CD8-positive, alpha-beta memory T cell (primary cell): ENCODE measurements at regions not wholly inside any gene's neighbourhood (a gene's known extent, or its start where the extent isn't known, plus 50 kb on each side); places are given as distances from the start of the nearest gene placed in this dataset.

Experiments used
- CTCF ChIA-PET: fragments of 350-600 bp; sonication (Branson Sonifier 250); formaldehyde crosslinking; loops from one replicate; lab custom pipeline; 2021; ENCODE audit warnings: antibody characterized with exemption; lab: Charles Lee
- POLR2A ChIA-PET: fragments of 350-600 bp; sonication (Branson Sonifier 250); formaldehyde crosslinking; loops from one replicate; lab custom pipeline; 2021; ENCODE audit warnings: antibody characterized with exemption; lab: Charles Lee
- DNase-seq, 5 donors: peaks; one replicate each; pipeline versions ENCODE4 v3.0.0 to v3.0.0-alpha.2; 2020 to 2022; ENCODE audit warnings: mixed read lengths in 1 of 5
- H3K27ac ChIP-seq: one replicate; pipeline ENCODE4 v1.7.0; 2013; ENCODE audit warnings: low read depth, mild to moderate bottlenecking, low read length, moderate library complexity
- H3K27me3 ChIP-seq: 2 replicates; pipeline ENCODE4 v1.7.0; 2013; ENCODE audit warnings: low read length, mild to moderate bottlenecking; ENCODE audit not compliant: insufficient read depth, poor library complexity, severe bottlenecking
- H3K36me3 ChIP-seq: 2 replicates; pipeline ENCODE4 v1.7.0; 2013; ENCODE audit warnings: mild to moderate bottlenecking, low read length, moderate library complexity; ENCODE audit not compliant: insufficient read depth
- H3K4me1 ChIP-seq: 2 replicates; pipeline ENCODE4 v1.7.0; 2013; ENCODE audit warnings: mild to moderate bottlenecking, low read length, moderate library complexity; ENCODE audit not compliant: insufficient read depth
- H3K4me3 ChIP-seq: 2 replicates; pipeline ENCODE4 v1.7.0; 2013; ENCODE audit warnings: mild to moderate bottlenecking, low read length
- H3K9me3 ChIP-seq: 2 replicates; pipeline ENCODE4 v1.7.0; 2013; ENCODE audit warnings: mild to moderate bottlenecking, low read length
- H3K27ac Mint-ChIP-seq, 8 donors: one replicate each; pipeline ENCODE4 v1.8.0; 2020 to 2021; ENCODE audit warnings: mixed read lengths in 8 of 8, mild to moderate bottlenecking in 6 of 8, inconsistent platforms in 3 of 8, moderate library complexity in 3 of 8
- H3K27me3 Mint-ChIP-seq, 2 donors: one replicate each; pipeline ENCODE4 v1.8.0; 2020 to 2021; ENCODE audit warnings: mixed read lengths in 2 of 2, mild to moderate bottlenecking in 1 of 2, moderate library complexity in 1 of 2
- H3K36me3 Mint-ChIP-seq, 3 donors: one replicate each; pipeline ENCODE4 v1.8.0; 2020 to 2021; ENCODE audit warnings: mixed read lengths in 3 of 3, inconsistent platforms in 1 of 3, mild to moderate bottlenecking in 1 of 3
- H3K4me1 Mint-ChIP-seq, 3 donors: one replicate each; pipeline ENCODE4 v1.8.0; 2020 to 2021; ENCODE audit warnings: mixed read lengths in 3 of 3, inconsistent platforms in 1 of 3, mild to moderate bottlenecking in 1 of 3
- H3K4me3 Mint-ChIP-seq, 7 donors: one replicate each; pipeline ENCODE4 v1.8.0; 2020 to 2021; ENCODE audit warnings: mixed read lengths in 7 of 7, mild to moderate bottlenecking in 6 of 7, moderate library complexity in 4 of 7, inconsistent platforms in 2 of 7
- H3K9me3 Mint-ChIP-seq, 5 donors: one replicate each; pipeline ENCODE4 v1.8.0; 2020 to 2022; ENCODE audit warnings: mixed read lengths in 5 of 5, mild to moderate bottlenecking in 3 of 5, moderate library complexity in 2 of 5, inconsistent platforms in 1 of 5

DNA sequence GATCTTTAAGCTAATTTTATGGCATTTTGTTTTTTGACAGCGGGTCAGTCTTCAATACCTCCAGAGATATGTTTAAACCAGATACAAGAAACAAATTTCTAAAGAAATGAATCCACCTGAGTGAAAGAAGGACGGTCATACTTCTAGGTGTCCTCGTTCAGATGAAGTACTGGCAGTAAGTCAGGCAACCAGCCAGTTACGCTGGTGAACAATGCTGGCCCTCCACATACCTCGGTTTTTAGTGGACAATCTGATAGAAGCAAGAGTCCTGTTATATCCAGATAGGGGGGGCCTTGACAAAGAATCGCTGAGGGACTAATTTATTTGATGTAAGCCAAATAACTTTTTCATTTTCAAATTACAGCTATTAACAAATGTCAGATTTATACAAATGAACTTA lies 266.4 kb upstream of the KLF14 start:
- Mint-ChIP-seq H3K4me3 (no peak overlapping the region), H3K9me3 (peaks cover 0 to 3% (median 0%) of the 10 kb centered on the region in 5 donors), H3K27ac (peak overlapping the region in 5 of 8 donors; percentile 35 to 68 (median 43)), H3K36me3 (peaks cover 5 to 65% (median 16%) of the 10 kb centered on the region in 3 donors), H3K27me3 (no peaks in the 10 kb centered on the region), H3K4me1 (peaks cover 69 to 92% (median 91%) of the 10 kb centered on the region in 3 donors)
- no peaks in the 10 kb centered on the region for H3K27me3 ChIP-seq
- H3K27ac ChIP-seq = no peak overlapping the region
- ChIA-PET CTCF (interaction anchor here (1.2 kb wide), 1 partner anchor 103 kb away, joined by 3 read pairs; no protein-coding TSS in a partner anchor), POLR2A (no interaction called here)
- H3K36me3 ChIP-seq = no peaks in the 10 kb centered on the region
- H3K9me3 ChIP-seq = no peaks in the 10 kb centered on the region
- no peak overlapping the region for H3K4me3 ChIP-seq
- DNase-seq = no peak
- peaks cover 58% of the 10 kb centered on the region for H3K4me1 ChIP-seq

- POLR2A ChIA-PET = interaction anchor here (0.6 kb wide), 1 partner anchor 274 kb away, joined by 6 read pairs; no protein-coding TSS in a partner anchor
- CTCF ChIA-PET = interaction anchor here (1.2 kb wide), 1 partner anchor 104 kb away, joined by 3 read pairs; no protein-coding TSS in a partner anchor
- Histone ChIP-seq H3K9me3 (no peaks in the 10 kb centered on the region), H3K4me1 (peaks cover 53% of the 10 kb centered on the region), H3K27ac (no peak overlapping the region), H3K36me3 (no peaks in the 10 kb centered on the region), H3K27me3 (no peaks in the 10 kb centered on the region), H3K4me3 (no peak overlapping the region)
- no peaks in the 10 kb centered on the region for H3K27me3 Mint-ChIP-seq
- peaks cover 0 to 3% (median 0%) of the 10 kb centered on the region in 5 donors for H3K9me3 Mint-ChIP-seq
- H3K27ac Mint-ChIP-seq = peak overlapping the region in 1 of 8 donors; percentile 43
- DNase-seq = no peak
- peaks cover 67 to 91% (median 90%) of the 10 kb centered on the region in 3 donors for H3K4me1 Mint-ChIP-seq
- peaks cover 5 to 68% (median 18%) of the 10 kb centered on the region in 3 donors for H3K36me3 Mint-ChIP-seq
- H3K4me3 Mint-ChIP-seq = no peak overlapping the region
Observed at GRCh38 chr7:131000873-131001272, 266.9 kb upstream of the KLF14 start.

- POLR2A ChIA-PET = interaction anchor here (1.4 kb wide), 1 partner anchor 9 kb away, joined by 4 read pairs; no protein-coding TSS in a partner anchor
- peak overlapping the region in 1 of 7 donors; percentile 79 for H3K4me3 Mint-ChIP-seq
- Histone ChIP-seq H3K36me3 (no peaks in the 10 kb centered on the region), H3K27ac (no peak overlapping the region), H3K9me3 (no peaks in the 10 kb centered on the region), H3K4me3 (no peak overlapping the region), H3K27me3 (no peaks in the 10 kb centered on the region), H3K4me1 (peaks cover 49% of the 10 kb centered on the region)
- CTCF ChIA-PET = interaction anchor here (1.0 to 2.8 kb wide), 3 partner anchors 14 to 106 kb away, joined by 3 to 18 read pairs (median 4); no protein-coding TSS in a partner anchor
- peak overlapping the region in 1 of 8 donors; percentile 27 for H3K27ac Mint-ChIP-seq
- peaks cover 0 to 3% (median 0%) of the 10 kb centered on the region in 5 donors for H3K9me3 Mint-ChIP-seq
- H3K4me1 Mint-ChIP-seq = peaks cover 59 to 90% (median 89%) of the 10 kb centered on the region in 3 donors
- no peak for DNase-seq
- peaks cover 5 to 68% (median 19%) of the 10 kb centered on the region in 3 donors for H3K36me3 Mint-ChIP-seq
- no peaks in the 10 kb centered on the region for H3K27me3 Mint-ChIP-seq
Observed at GRCh38 chr7:131002600-131002999, 268.6 kb upstream of the KLF14 start.

GRCh38 chr7:131003634-131004033 lies 269.6 kb upstream of the KLF14 start:
- ChIA-PET CTCF (interaction anchor here (1.0 to 2.8 kb wide), 2 partner anchors 15 to 107 kb away, joined by 3 to 18 read pairs; no protein-coding TSS in a partner anchor), POLR2A (interaction anchor here (0.6 to 1.4 kb wide), 2 partner anchors 8 to 69 kb away, joined by 4 to 7 read pairs; no protein-coding TSS in a partner anchor)
- Mint-ChIP-seq H3K36me3 (peaks cover 5 to 65% (median 17%) of the 10 kb centered on the region in 3 donors), H3K4me1 (peaks cover 60 to 92% (median 91%) of the 10 kb centered on the region in 3 donors), H3K4me3 (peak overlapping the region in 1 of 7 donors; percentile 8), H3K27ac (peak overlapping the region in 2 of 8 donors; percentile 38 to 64), H3K27me3 (no peaks in the 10 kb centered on the region), H3K9me3 (peaks cover 0 to 3% (median 0%) of the 10 kb centered on the region in 5 donors)
- H3K36me3 ChIP-seq = no peaks in the 10 kb centered on the region
- no peak overlapping the region for H3K4me3 ChIP-seq
- peaks cover 49% of the 10 kb centered on the region for H3K4me1 ChIP-seq
- H3K9me3 ChIP-seq = no peaks in the 10 kb centered on the region
- no peak overlapping the region for H3K27ac ChIP-seq
- no peak for DNase-seq
- H3K27me3 ChIP-seq = no peaks in the 10 kb centered on the region

GRCh38 chr7:131004371-131004770 lies 270.4 kb upstream of the KLF14 start:
- Mint-ChIP-seq H3K4me1 (peaks cover 61 to 92% (median 91%) of the 10 kb centered on the region in 3 donors), H3K27ac (peak overlapping the region in 4 of 8 donors; percentile 48 to 78 (median 62)), H3K36me3 (peaks cover 5 to 63% (median 14%) of the 10 kb centered on the region in 3 donors), H3K4me3 (no peak overlapping the region), H3K27me3 (no peaks in the 10 kb centered on the region), H3K9me3 (peaks cover 0 to 3% (median 0%) of the 10 kb centered on the region in 5 donors)
- Histone ChIP-seq H3K9me3 (no peaks in the 10 kb centered on the region), H3K27me3 (no peaks in the 10 kb centered on the region), H3K4me1 (peaks cover 49% of the 10 kb centered on the region), H3K4me3 (no peak overlapping the region), H3K27ac (no peak overlapping the region), H3K36me3 (no peaks in the 10 kb centered on the region)
- no peak for DNase-seq
- ChIA-PET CTCF (interaction anchor here (1.1 to 2.8 kb wide), 3 partner anchors 12 to 107 kb away, joined by 3 to 18 read pairs (median 5); no protein-coding TSS in a partner anchor), POLR2A (interaction anchor here (0.6 kb wide), 1 partner anchor 70 kb away, joined by 7 read pairs; no protein-coding TSS in a partner anchor)

- H3K9me3 Mint-ChIP-seq = peaks cover 0 to 2% (median 0%) of the 10 kb centered on the region in 5 donors
- Histone ChIP-seq H3K9me3 (no peaks in the 10 kb centered on the region), H3K4me1 (peaks cover 63% of the 10 kb centered on the region), H3K36me3 (no peaks in the 10 kb centered on the region), H3K4me3 (no peak overlapping the region), H3K27me3 (no peaks in the 10 kb centered on the region), H3K27ac (peak overlapping the region; percentile 20)
- POLR2A ChIA-PET = interaction anchor here (0.7 to 1.0 kb wide), 3 partner anchors 25 to 115 kb away, joined by 3 to 10 read pairs (median 3); no protein-coding TSS in a partner anchor
- peak in 4 of 5 donors; percentile 53 to 61 (median 56) for DNase-seq
- H3K4me3 Mint-ChIP-seq = peak overlapping the region; percentile 11 to 63 (median 39)
- peaks cover 0 to 47% (median 7%) of the 10 kb centered on the region in 3 donors for H3K36me3 Mint-ChIP-seq
- H3K27me3 Mint-ChIP-seq = no peaks in the 10 kb centered on the region
- H3K27ac Mint-ChIP-seq = peak overlapping the region; percentile 80 to 96 (median 91)
- CTCF ChIA-PET = interaction anchor here (0.7 to 1.9 kb wide), 10 partner anchors 12 to 432 kb away, joined by 3 to 11 read pairs (median 4); no protein-coding TSS in a partner anchor
- H3K4me1 Mint-ChIP-seq = peaks cover 78 to 98% (median 97%) of the 10 kb centered on the region in 3 donors
Observed at GRCh38 chr7:131007439-131008330, 273.7 kb upstream of the KLF14 start.

DNA sequence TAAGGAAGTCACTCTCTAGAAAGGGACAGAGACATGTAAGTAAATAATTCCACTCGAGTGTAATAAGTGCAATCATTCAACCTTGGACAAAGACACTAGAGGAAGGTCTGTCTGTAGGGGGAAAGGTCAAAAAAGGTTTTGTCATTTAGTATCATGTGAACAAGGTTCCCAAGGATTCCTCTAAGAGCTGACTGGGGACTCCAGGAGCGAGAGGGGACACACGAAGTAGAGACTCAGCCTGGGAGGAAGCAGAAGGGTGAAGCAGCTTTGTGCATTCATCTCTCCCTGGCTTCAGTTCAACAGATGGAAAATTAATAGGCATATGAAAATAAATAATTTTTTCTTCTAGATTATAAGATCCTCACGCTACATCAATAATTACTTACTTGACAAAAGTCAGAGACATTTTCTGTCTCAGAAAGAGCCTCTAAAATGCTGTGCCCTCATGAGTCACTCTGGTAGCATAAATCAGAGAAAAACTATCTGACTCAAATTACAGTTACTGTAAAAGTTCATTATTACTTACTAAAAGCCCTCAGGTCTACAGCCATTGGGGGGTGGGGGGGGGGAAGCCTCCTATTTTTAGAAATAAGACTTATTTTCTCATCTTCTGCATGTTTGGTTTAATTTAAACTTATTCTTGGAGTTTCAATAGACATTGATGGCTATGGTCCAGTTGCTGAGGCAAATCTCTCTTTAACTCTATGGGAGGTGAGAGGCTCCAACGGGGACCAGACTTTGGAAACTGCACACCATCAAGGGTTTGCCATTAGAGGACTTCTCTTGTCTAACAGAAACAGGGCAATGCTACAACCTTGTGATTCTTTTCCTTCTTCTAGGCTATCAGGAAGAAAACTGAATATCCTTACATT lies 275.1 kb upstream of the KLF14 start:
- H3K4me1 ChIP-seq = peaks cover 77% of the 10 kb centered on the region
- H3K27ac Mint-ChIP-seq = peak overlapping the region; percentile 64 to 96 (median 82)
- peak overlapping the region; percentile 17 to 78 (median 43) for H3K4me3 Mint-ChIP-seq
- H3K27me3 Mint-ChIP-seq = no peaks in the 10 kb centered on the region
- H3K9me3 ChIP-seq = no peaks in the 10 kb centered on the region
- no peaks in the 10 kb centered on the region for H3K27me3 ChIP-seq
- no peaks in the 10 kb centered on the region for H3K9me3 Mint-ChIP-seq
- no peak for DNase-seq
- no peaks in the 10 kb centered on the region for H3K36me3 ChIP-seq
- H3K27ac ChIP-seq = no peak overlapping the region
- peaks cover 0 to 40% (median 7%) of the 10 kb centered on the region in 3 donors for H3K36me3 Mint-ChIP-seq
- POLR2A ChIA-PET = interaction anchor here (1.0 kb wide), 2 partner anchors 27 to 112 kb away, joined by 3 read pairs; no protein-coding TSS in a partner anchor
- CTCF ChIA-PET = interaction anchor here (1.3 to 2.2 kb wide), 2 partner anchors 112 to 116 kb away, joined by 6 to 7 read pairs; no protein-coding TSS in a partner anchor
- peaks cover 84 to 99% (median 98%) of the 10 kb centered on the region in 3 donors for H3K4me1 Mint-ChIP-seq
- H3K4me3 ChIP-seq = no peak overlapping the region
